SK-N-SH treated with all-trans-retinoic acid at 6 μM for 48 hours (cell line): ENCODE measurements at regions not wholly inside any gene's neighbourhood (a gene's known extent, or its start where the extent isn't known, plus 50 kb on each side); places are given as distances from the start of the nearest gene placed in this dataset.

Source experiments
- ARNTL ChIP-seq: fragments of 450-650 bp; formaldehyde crosslinking; IDR thresholded peaks from 2 replicates; pipeline ENCODE4 v1.5.0; 2020; ENCODE audit warnings: low read depth, mild to moderate bottlenecking, moderate library complexity, borderline replicate concordance
- ESRRG ChIP-seq: fragments of 250-450 bp; sonication (Bioruptor Pico); IDR thresholded peaks from 2 replicates; pipeline ENCODE4 v1.6.1; 2021; ENCODE audit warnings: mild to moderate bottlenecking
- ZFP3 ChIP-seq: fragments of 250-450 bp; sonication (Bioruptor Pico); IDR thresholded peaks from 2 replicates; pipeline ENCODE4 v1.5.0; 2020; ENCODE audit warnings: mild to moderate bottlenecking, moderate library complexity

- TF ChIP-seq ARNTL (no peak), ESRRG (CRISPR knock-in tag) (no peak), ZFP3 (no peak)
Observed at GRCh38 chr15:70294731-70295305, 197.1 kb upstream of the TLE3 start.
